ENCODE measurements at regions not wholly inside any gene's neighbourhood (a gene's known extent, or its start where the extent isn't known, plus 50 kb on each side); places are given as distances from the start of the nearest gene placed in this dataset.

DNA sequence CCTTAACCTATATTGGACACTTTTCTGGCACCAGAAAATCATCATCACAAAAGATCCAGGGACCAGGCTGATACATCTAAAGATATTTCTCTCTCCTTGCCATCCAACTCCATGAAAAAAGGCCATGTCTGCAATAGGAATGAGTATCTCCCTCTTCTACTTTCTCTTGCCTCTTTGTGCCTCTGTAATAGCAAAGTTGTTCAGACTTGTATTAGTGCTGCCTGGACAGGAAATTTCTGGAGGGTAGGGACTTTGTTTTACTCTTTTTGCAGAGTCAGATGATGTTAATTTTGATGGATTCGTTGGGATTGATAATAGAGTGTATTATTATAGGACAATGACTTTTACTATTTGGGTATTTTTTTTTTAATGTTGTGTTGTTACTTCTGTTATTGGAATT, 376.3 kb downstream of the INHBA start:
- H3K27ac ChIP-seq, result no peak overlapping the region
- H3K27me3 ChIP-seq, result no peaks in the 10 kb centered on the region
- no peak for TF ChIP-seq CTCF (IDR thresholded peaks at IDR 0.05; ENCODE audit: low read depth, low read length)
- no peak overlapping the region for H3K4me3 ChIP-seq
- no peak for DNase-seq (ENCODE audit: low read depth in 1 of 2, low spot score in 1 of 2)
- no peaks in the 10 kb centered on the region for H3K4me1 ChIP-seq (ENCODE audit: low read depth)
- no peaks in the 10 kb centered on the region for H3K36me3 ChIP-seq
- H3K9me3 ChIP-seq (ENCODE audit: low read depth), result no peaks in the 10 kb centered on the region

DNA sequence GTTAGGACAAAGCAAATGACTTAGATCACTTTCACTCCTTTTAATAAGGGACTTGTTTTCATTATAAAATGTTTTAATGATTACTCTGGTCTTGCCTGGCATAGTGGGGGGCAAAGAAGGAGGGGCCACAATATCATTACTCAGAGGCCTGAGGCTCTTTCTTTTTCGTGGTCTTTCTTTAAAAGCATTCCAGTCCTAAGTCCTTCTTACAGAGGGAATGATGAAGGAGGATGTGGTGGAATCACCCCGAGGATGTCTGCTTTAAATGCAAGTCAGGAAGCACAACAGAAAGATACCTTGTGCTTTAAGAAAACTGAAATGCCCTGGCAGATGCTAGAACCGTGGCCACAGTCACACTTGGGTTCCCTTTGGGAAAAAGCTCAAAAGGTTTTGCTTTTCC, 379.1 kb downstream of the INHBA start:
- Histone ChIP-seq H3K27ac (no peak overlapping the region), H3K27me3 (no peaks in the 10 kb centered on the region), H3K4me1 (ENCODE audit: low read depth) (no peaks in the 10 kb centered on the region), H3K36me3 (no peaks in the 10 kb centered on the region), H3K9me3 (ENCODE audit: low read depth) (no peaks in the 10 kb centered on the region), H3K4me3 (no peak overlapping the region)
- TF ChIP-seq CTCF (IDR thresholded peaks at IDR 0.05; ENCODE audit: low read depth, low read length), result no peak
- DNase-seq (ENCODE audit: low read depth in 1 of 2, low spot score in 1 of 2), result no peak

DNA sequence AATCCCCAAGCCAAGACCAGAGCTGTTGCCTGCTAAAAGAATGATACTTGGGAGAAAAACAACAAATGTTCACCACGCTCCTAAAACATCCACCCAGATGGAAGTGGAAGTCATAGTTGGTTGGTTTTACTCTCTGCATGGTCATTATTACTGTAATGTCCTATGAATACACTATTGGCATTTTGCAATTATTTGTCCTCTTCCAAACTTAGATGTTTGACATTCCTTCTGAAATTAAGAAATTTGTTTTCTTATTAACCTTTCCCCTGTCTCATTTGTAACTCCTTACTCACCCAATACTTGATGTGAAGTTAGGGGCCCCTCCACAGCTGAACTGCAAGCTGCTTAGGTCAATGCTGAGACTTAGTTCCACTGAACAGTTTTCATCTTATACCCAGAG, 383.3 kb downstream of the INHBA start:
- no peak for DNase-seq (ENCODE audit: low read depth in 1 of 2, low spot score in 1 of 2)
- H3K9me3 ChIP-seq (ENCODE audit: low read depth), result no peaks in the 10 kb centered on the region

GRCh38 chr7:41316410-41316809, 386.5 kb downstream of the INHBA start:
- Histone ChIP-seq H3K4me3 (no peak overlapping the region), H3K4me1 (ENCODE audit: low read depth) (no peaks in the 10 kb centered on the region), H3K9me3 (ENCODE audit: low read depth) (no peaks in the 10 kb centered on the region), H3K27me3 (no peaks in the 10 kb centered on the region), H3K36me3 (no peaks in the 10 kb centered on the region), H3K27ac (no peak overlapping the region)
- TF ChIP-seq CTCF (IDR thresholded peaks at IDR 0.05; ENCODE audit: low read depth, low read length), result no peak
- DNase-seq (ENCODE audit: low read depth in 1 of 2, low spot score in 1 of 2), result no peak

More for the DNA sequence above, 383.3 kb downstream of the INHBA start:
- no peak for TF ChIP-seq CTCF (IDR thresholded peaks at IDR 0.05; ENCODE audit: low read depth, low read length)
- Histone ChIP-seq H3K27me3 (no peaks in the 10 kb centered on the region), H3K27ac (no peak overlapping the region), H3K4me1 (ENCODE audit: low read depth) (no peaks in the 10 kb centered on the region), H3K36me3 (no peaks in the 10 kb centered on the region), H3K4me3 (no peak overlapping the region)

DNA sequence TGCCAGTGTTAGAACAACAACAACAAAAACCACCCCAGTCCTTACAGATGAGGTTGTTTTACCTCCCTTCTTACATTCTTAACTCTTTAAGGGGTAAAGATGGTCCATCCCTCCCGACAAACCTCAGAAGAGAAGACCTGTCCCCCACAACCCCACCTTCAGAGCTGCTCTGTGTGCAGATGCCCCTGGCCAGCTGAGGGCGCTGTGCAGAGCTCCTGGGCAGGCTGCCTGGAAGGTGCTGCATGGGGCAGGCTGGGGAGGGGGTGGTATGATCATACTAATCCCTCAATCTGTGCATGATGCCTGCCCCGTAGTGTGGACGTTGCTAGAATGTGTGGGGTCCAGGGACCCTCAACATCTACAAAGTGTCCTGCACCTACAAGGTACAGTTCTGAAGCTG, 387.1 kb downstream of the INHBA start:
- TF ChIP-seq CTCF (IDR thresholded peaks at IDR 0.05; ENCODE audit: low read depth, low read length), result peak; percentile 26
- no peak overlapping the region for H3K27ac ChIP-seq
- no peaks in the 10 kb centered on the region for H3K36me3 ChIP-seq
- H3K4me1 ChIP-seq (ENCODE audit: low read depth), result no peaks in the 10 kb centered on the region
- no peaks in the 10 kb centered on the region for H3K9me3 ChIP-seq (ENCODE audit: low read depth)
- no peak overlapping the region for H3K4me3 ChIP-seq
- DNase-seq (ENCODE audit: low read depth in 1 of 2, low spot score in 1 of 2), result no peak
- no peaks in the 10 kb centered on the region for H3K27me3 ChIP-seq

DNA sequence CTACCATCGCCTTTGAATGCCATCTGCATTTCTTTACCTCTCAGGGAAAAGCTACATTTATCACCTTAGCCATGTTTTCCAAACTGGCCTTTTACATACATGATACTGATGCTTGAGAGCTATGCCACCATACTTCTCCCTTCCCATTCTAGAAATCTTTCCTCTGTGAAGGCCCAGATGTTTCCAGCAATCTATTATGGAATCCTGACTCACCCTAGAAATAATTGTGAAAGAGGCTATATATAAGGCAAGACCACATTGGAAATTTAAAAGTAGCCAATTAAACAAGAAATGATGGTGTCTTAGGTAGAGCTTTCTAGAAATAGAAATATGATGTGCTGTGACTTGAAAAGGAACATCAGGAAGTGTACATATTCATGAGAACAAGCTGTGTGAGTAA, 389.7 kb downstream of the INHBA start:
- H3K4me3 ChIP-seq, result no peak overlapping the region
- no peaks in the 10 kb centered on the region for H3K9me3 ChIP-seq (ENCODE audit: low read depth)
- H3K27ac ChIP-seq, result no peak overlapping the region
- H3K27me3 ChIP-seq, result no peaks in the 10 kb centered on the region
- H3K36me3 ChIP-seq, result no peaks in the 10 kb centered on the region
- DNase-seq (ENCODE audit: low read depth in 1 of 2, low spot score in 1 of 2), result no peak
- no peak for TF ChIP-seq CTCF (IDR thresholded peaks at IDR 0.05; ENCODE audit: low read depth, low read length)
- no peaks in the 10 kb centered on the region for H3K4me1 ChIP-seq (ENCODE audit: low read depth)
